Liver (tissue), 8 donors: ENCODE measurements at regions not wholly inside any gene's neighbourhood (a gene's known extent, or its start where the extent isn't known, plus 50 kb on each side); places are given as distances from the start of the nearest gene placed in this dataset.

Source experiments
- DNase-seq: peaks from one replicate; pipeline ENCODE4 v3.0.0-alpha.2; 2017; ENCODE audit warnings: low spot score
- H3K27ac ChIP-seq, 2 donors: one replicate each; pipeline ENCODE4 v1.7.0; 2013; ENCODE audit warnings: inconsistent platforms in 2 of 2, low read length in 2 of 2, control low read depth in 1 of 2, low read depth in 1 of 2, mild to moderate bottlenecking in 1 of 2
- H3K27me3 ChIP-seq, 4 donors: one replicate each; pipeline versions ENCODE4 v1.6.1 to v1.7.0; 2013; ENCODE audit warnings: low read length in 3 of 4, inconsistent platforms in 1 of 4, mild to moderate bottlenecking in 1 of 4, moderate library complexity in 1 of 4; ENCODE audit not compliant: control insufficient read depth in 4 of 4, insufficient read depth in 4 of 4
- H3K36me3 ChIP-seq, 4 donors: one replicate each; pipeline versions ENCODE4 v1.6.1 to v1.7.0; 2013; ENCODE audit warnings: low read length in 3 of 4, mild to moderate bottlenecking in 3 of 4, low read depth in 1 of 4, moderate library complexity in 1 of 4; ENCODE audit not compliant: control insufficient read depth in 4 of 4, insufficient read depth in 3 of 4
- H3K4me1 ChIP-seq, 4 donors: one replicate each; pipeline versions ENCODE4 v1.6.1 to v1.7.0; 2013; ENCODE audit warnings: low read length in 3 of 4, mild to moderate bottlenecking in 3 of 4, moderate library complexity in 1 of 4; ENCODE audit not compliant: control insufficient read depth in 4 of 4, insufficient read depth in 4 of 4
- H3K4me3 ChIP-seq, 3 donors: one replicate each; pipeline versions ENCODE4 v1.6.1 to v1.7.0; 2013; ENCODE audit warnings: low read length in 3 of 3, control low read depth in 1 of 3, low read depth in 1 of 3, mild to moderate bottlenecking in 1 of 3
- H3K9ac ChIP-seq, 2 donors: one replicate each; pipeline ENCODE4 v1.7.0; 2013; ENCODE audit warnings: low read length in 2 of 2, mild to moderate bottlenecking in 2 of 2, moderate library complexity in 2 of 2, control low read depth in 1 of 2, low read depth in 1 of 2
- H3K9me3 ChIP-seq, 4 donors: one replicate each; pipeline versions ENCODE4 v1.6.1 to v1.7.0; 2013; ENCODE audit warnings: low read length in 3 of 4; ENCODE audit not compliant: control insufficient read depth in 4 of 4
- EGR1 ChIP-seq, 2 donors: IDR thresholded peaks; 2 replicates each; pipeline ENCODE4 v1.6.1; 2016 to 2018; ENCODE audit warnings: antibody characterized with exemption in 2 of 2, low read depth in 2 of 2
- FOXA1 ChIP-seq: IDR thresholded peaks from 2 replicates; pipeline ENCODE4 v1.6.1; 2016; ENCODE audit warnings: antibody characterized with exemption
- GABPA ChIP-seq, 2 donors: IDR thresholded peaks in 1 of 2; conservative IDR thresholded peaks in 1 of 2; 2 replicates each; pipeline ENCODE4 v1.6.1; 2016; ENCODE audit warnings: antibody characterized with exemption in 2 of 2, mild to moderate bottlenecking in 1 of 2, moderate library complexity in 1 of 2
- HNF4A ChIP-seq, 2 donors: conservative IDR thresholded peaks; 2 replicates each; pipeline ENCODE4 v1.6.1; 2016; ENCODE audit warnings: antibody characterized with exemption in 2 of 2, mild to moderate bottlenecking in 2 of 2
- HNF4G ChIP-seq: IDR thresholded peaks from 2 replicates; pipeline ENCODE4 v1.6.1; 2016; ENCODE audit warnings: antibody characterized with exemption
- JUND ChIP-seq, 2 donors: IDR thresholded peaks; 2 replicates each; pipeline ENCODE4 v1.6.1; 2016; ENCODE audit warnings: antibody characterized with exemption in 2 of 2
- NR2F2 ChIP-seq: IDR thresholded peaks from 2 replicates; pipeline ENCODE4 v1.6.1; 2016; ENCODE audit warnings: antibody characterized with exemption
- REST ChIP-seq: IDR thresholded peaks from 2 replicates; pipeline ENCODE4 v1.6.1; 2016; ENCODE audit warnings: antibody characterized with exemption, mild to moderate bottlenecking
- RXRA ChIP-seq, 2 donors: IDR thresholded peaks; 2 replicates each; pipeline ENCODE4 v1.6.1; 2017 to 2018; ENCODE audit warnings: antibody characterized with exemption in 2 of 2, mild to moderate bottlenecking in 1 of 2
- SP1 ChIP-seq: IDR thresholded peaks from 2 replicates; pipeline ENCODE4 v1.6.1; 2018; ENCODE audit warnings: antibody characterized with exemption, mild to moderate bottlenecking
- TAF1 ChIP-seq: conservative IDR thresholded peaks from 2 replicates; pipeline ENCODE4 v1.6.1; 2016; ENCODE audit warnings: antibody characterized with exemption, mild to moderate bottlenecking
- YY1 ChIP-seq: IDR thresholded peaks from 2 replicates; pipeline ENCODE4 v1.6.1; 2016; ENCODE audit warnings: antibody characterized with exemption, mild to moderate bottlenecking
- ZBTB33 ChIP-seq: IDR thresholded peaks from 2 replicates; pipeline ENCODE4 v1.6.1; 2016; ENCODE audit warnings: antibody characterized with exemption
- WGBS: extraction: QIAGEN DNeasy Blood & Tissue Kit; methylation state at CpG from one replicate; pipeline ENCODE4 v1.1.7; 2013; 5-methylcytosine and 5-hydroxymethylcytosine counted together
- TF ChIP-seq, protein P1 (sequence below): IDR thresholded peaks from 2 replicates; pipeline ENCODE4 v1.6.1; 2016; ENCODE audit warnings: antibody characterized with exemption
- TF ChIP-seq, protein P2 (sequence below): fragments of 150-350 bp; IDR thresholded peaks from 2 replicates; pipeline ENCODE4 v1.5.1; 2017; ENCODE audit warnings: improper control_type of control experiment, low read depth, low read length; ENCODE audit not compliant: missing input control
- TF ChIP-seq, protein P3 (sequence below): IDR thresholded peaks from 2 replicates; pipeline ENCODE4 v1.6.1; 2016; ENCODE audit warnings: antibody characterized with exemption
- donor health status: healthy.
- donor health status: healthy.
- donor health status: healthy.
- donor health status: healthy.
- donor health status: healthy.

- peaks cover 0 to 3% (median 0%) of the 10 kb centered on the region in 4 donors for H3K9me3 ChIP-seq
- no peak overlapping the region for H3K27ac ChIP-seq
- no peaks in the 10 kb centered on the region for H3K36me3 ChIP-seq
- no peak for DNase-seq
- peaks cover 12 to 16% (median 14%) of the 10 kb centered on the region in 4 donors for H3K4me1 ChIP-seq
- 70% methylated on average over 4 of the region's 4 CpGs for WGBS
- peaks cover 0 to 7% (median 2%) of the 10 kb centered on the region in 4 donors for H3K27me3 ChIP-seq
- no peak overlapping the region for H3K9ac ChIP-seq
- no peak overlapping the region for H3K4me3 ChIP-seq
- TF ChIP-seq, protein P1, sequence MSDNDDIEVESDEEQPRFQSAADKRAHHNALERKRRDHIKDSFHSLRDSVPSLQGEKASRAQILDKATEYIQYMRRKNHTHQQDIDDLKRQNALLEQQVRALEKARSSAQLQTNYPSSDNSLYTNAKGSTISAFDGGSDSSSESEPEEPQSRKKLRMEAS, result no peak
- TF ChIP-seq, protein P2, sequence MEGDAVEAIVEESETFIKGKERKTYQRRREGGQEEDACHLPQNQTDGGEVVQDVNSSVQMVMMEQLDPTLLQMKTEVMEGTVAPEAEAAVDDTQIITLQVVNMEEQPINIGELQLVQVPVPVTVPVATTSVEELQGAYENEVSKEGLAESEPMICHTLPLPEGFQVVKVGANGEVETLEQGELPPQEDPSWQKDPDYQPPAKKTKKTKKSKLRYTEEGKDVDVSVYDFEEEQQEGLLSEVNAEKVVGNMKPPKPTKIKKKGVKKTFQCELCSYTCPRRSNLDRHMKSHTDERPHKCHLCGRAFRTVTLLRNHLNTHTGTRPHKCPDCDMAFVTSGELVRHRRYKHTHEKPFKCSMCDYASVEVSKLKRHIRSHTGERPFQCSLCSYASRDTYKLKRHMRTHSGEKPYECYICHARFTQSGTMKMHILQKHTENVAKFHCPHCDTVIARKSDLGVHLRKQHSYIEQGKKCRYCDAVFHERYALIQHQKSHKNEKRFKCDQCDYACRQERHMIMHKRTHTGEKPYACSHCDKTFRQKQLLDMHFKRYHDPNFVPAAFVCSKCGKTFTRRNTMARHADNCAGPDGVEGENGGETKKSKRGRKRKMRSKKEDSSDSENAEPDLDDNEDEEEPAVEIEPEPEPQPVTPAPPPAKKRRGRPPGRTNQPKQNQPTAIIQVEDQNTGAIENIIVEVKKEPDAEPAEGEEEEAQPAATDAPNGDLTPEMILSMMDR, result no peak
- no peak for TF ChIP-seq FOXA1
- TF ChIP-seq EGR1 (IDR thresholded peaks at IDR 0.05; ENCODE audit: low read depth in 2 of 2), result no peak
- TF ChIP-seq YY1, result no peak
- TF ChIP-seq ZBTB33, result no peak
- TF ChIP-seq SP1, result no peak
- TF ChIP-seq, protein P3, sequence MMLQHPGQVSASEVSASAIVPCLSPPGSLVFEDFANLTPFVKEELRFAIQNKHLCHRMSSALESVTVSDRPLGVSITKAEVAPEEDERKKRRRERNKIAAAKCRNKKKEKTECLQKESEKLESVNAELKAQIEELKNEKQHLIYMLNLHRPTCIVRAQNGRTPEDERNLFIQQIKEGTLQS, result no peak
- TF ChIP-seq NR2F2, result no peak
Observed at GRCh38 chr4:180054291-180054690, 2188.9 kb upstream of the TENM3 start.

- TF ChIP-seq, protein P3, result no peak
- TF ChIP-seq RXRA (IDR thresholded peaks at IDR 0.05) (no peak), ZBTB33 (no peak), HNF4A (conservative IDR thresholded peaks at IDR 0.05) (no peak), TAF1 (no peak), FOXA1 (no peak), GABPA (IDR thresholded peaks at IDR 0.05 in 1 of 2, conservative IDR thresholded peaks at IDR 0.05 in 1 of 2) (no peak), NR2F2 (no peak), EGR1 (IDR thresholded peaks at IDR 0.05; ENCODE audit: low read depth in 2 of 2) (no peak), JUND (IDR thresholded peaks at IDR 0.05) (no peak), SP1 (no peak), YY1 (no peak), REST (no peak), HNF4G (no peak)
- TF ChIP-seq, protein P1, result no peak
- TF ChIP-seq, protein P2, result no peak
- DNase-seq, result no peak
- Histone ChIP-seq H3K27ac (no peak overlapping the region), H3K4me1 (peaks cover 13 to 20% (median 17%) of the 10 kb centered on the region in 4 donors), H3K9ac (no peak overlapping the region), H3K9me3 (peaks cover 0 to 3% (median 0%) of the 10 kb centered on the region in 4 donors), H3K27me3 (peaks cover 0 to 16% (median 3%) of the 10 kb centered on the region in 4 donors), H3K4me3 (no peak overlapping the region), H3K36me3 (no peaks in the 10 kb centered on the region)
- 5% methylated on average over 8 of the region's 8 CpGs for WGBS
Observed at GRCh38 chr4:180057299-180057721, 2185.9 kb upstream of the TENM3 start.
